PC-9 (cell line): ENCODE measurements at regions not wholly inside any gene's neighbourhood (a gene's known extent, or its start where the extent isn't known, plus 50 kb on each side); places are given as distances from the start of the nearest gene placed in this dataset.
"Not testable (repeated sequence)": the region's sequence is repeated elsewhere in the genome, so short reads cannot be mapped to it uniquely, and the experiment has no call there.

ENCODE experiments used
- BruUV-seq: library from RNA; stranded (reverse); fragments of 400-500 nt; replicated peaks from 2 replicates; lab custom pipeline; 2021; lab: Mats Ljungman, UMichigan
- CTCF ChIA-PET: fragments of 300-600 bp; sonication (Branson Sonifier 250); formaldehyde crosslinking; loops from one replicate; lab custom pipeline; 2022; ENCODE audit warnings: antibody characterized with exemption; lab: Charles Lee
- POLR2A ChIA-PET: fragments of 300-600 bp; sonication (Branson Sonifier 250); formaldehyde crosslinking; loops from one replicate; lab custom pipeline; 2022; ENCODE audit warnings: antibody characterized with exemption; ENCODE audit not compliant: unreplicated experiment; lab: Charles Lee
- DNase-seq, 2 experiments: peaks; one replicate each; pipeline versions ENCODE4 v3.0.0 to v3.0.0-alpha.2; 2015 to 2022; ENCODE audit warnings: mixed read lengths in 1 of 2
- H2AFZ ChIP-seq: fragments of 200-600 bp; sonication (generic); 2 replicates; pipeline ENCODE4 v1.8.1; 2017; ENCODE audit warnings: antibody characterized with exemption
- H3F3A ChIP-seq: fragments of 200-600 bp; sonication (generic); 2 replicates; pipeline ENCODE4 v1.8.1; 2017; ENCODE audit warnings: antibody characterized with exemption, mild to moderate bottlenecking, low read depth; ENCODE audit not compliant: insufficient read depth
- H3K27ac ChIP-seq: fragments of 200-600 bp; sonication (generic); 2 replicates; pipeline ENCODE4 v1.6.1; 2016; ENCODE audit warnings: mixed run types
- H3K27me3 ChIP-seq: fragments of 200-600 bp; sonication (generic); 2 replicates; pipeline ENCODE4 v1.6.1; 2016; ENCODE audit warnings: low read depth, mixed run types; ENCODE audit not compliant: insufficient read depth
- H3K36me3 ChIP-seq: fragments of 200-600 bp; sonication (generic); 2 replicates; pipeline ENCODE4 v1.6.1; 2016; ENCODE audit warnings: low read depth, mixed run types
- H3K4me1 ChIP-seq: fragments of 200-600 bp; sonication (generic); replicated peaks from 2 replicates; pipeline ENCODE4 v1.6.1; 2016; ENCODE audit warnings: mixed run types; ENCODE audit not compliant: insufficient read depth
- H3K4me2 ChIP-seq: fragments of 200-600 bp; sonication (generic); 2 replicates; pipeline ENCODE4 v1.6.1; 2017; ENCODE audit warnings: mixed run types
- H3K4me3 ChIP-seq: fragments of 200-600 bp; sonication (generic); 2 replicates; pipeline ENCODE4 v1.6.1; 2016; ENCODE audit warnings: mixed run types
- H3K79me2 ChIP-seq: fragments of 200-600 bp; sonication (generic); 2 replicates; pipeline ENCODE4 v1.6.1; 2017; ENCODE audit warnings: low read depth, mixed run types
- H3K9me2 ChIP-seq: fragments of 200-600 bp; sonication (generic); 2 replicates; pipeline ENCODE4 v1.8.1; 2017; ENCODE audit warnings: mild to moderate bottlenecking; ENCODE audit not compliant: insufficient read depth
- H3K9me3 ChIP-seq: fragments of 200-600 bp; sonication (generic); 2 replicates; pipeline ENCODE4 v1.8.1; 2016; ENCODE audit warnings: low read depth; ENCODE audit not compliant: insufficient read depth
- H4K20me1 ChIP-seq: fragments of 200-600 bp; sonication (generic); 2 replicates; pipeline ENCODE4 v1.8.1; 2017; ENCODE audit not compliant: insufficient read depth
- CTCF ChIP-seq: fragments of 200-600 bp; sonication (generic); conservative IDR thresholded peaks from 2 replicates; pipeline ENCODE4 v1.6.1; 2017; ENCODE audit warnings: mixed run types, antibody characterized with exemption, mild to moderate bottlenecking, moderate library complexity
- EZH2 ChIP-seq: fragments of 200-600 bp; sonication (generic); IDR thresholded peaks from 2 replicates; pipeline ENCODE4 v1.8.0; 2017; ENCODE audit warnings: antibody characterized with exemption, low read depth
- intact Hi-C: fragments of 100-400 bp; cut with micrococcal nuclease; formaldehyde crosslinking; loops from one replicate; pipeline ENCODE4 v1.10.0; 2022; ENCODE audit not compliant: unreplicated experiment

- DNase-seq, result no peak
- Histone ChIP-seq H4K20me1 (no peaks in the 10 kb centered on the region), H3K4me1 (no peaks in the 10 kb centered on the region), H3K9me2 (no peaks in the 10 kb centered on the region), H3K4me2 (no peak overlapping the region), H2AFZ (no peak overlapping the region), H3K36me3 (no peaks in the 10 kb centered on the region), H3K9me3 (no peaks in the 10 kb centered on the region; the same call in 1 of the 2 replicates), H3K79me2 (no peaks in the 10 kb centered on the region), H3K4me3 (no peak overlapping the region), H3K27me3 (no peaks in the 10 kb centered on the region), H3F3A (no peaks in the 10 kb centered on the region), H3K27ac (no peak overlapping the region)
- intact Hi-C loops, result no loop called here
- BruUV-seq, result no TSS peak
- TF ChIP-seq CTCF (no peak), EZH2 (no peak)
- ChIA-PET POLR2A (no interaction called here), CTCF (no interaction called here)
These were observed 926.5 kb upstream of the KLHL29 start for GRCh38 chr2:22458440-22458839.

- H3K27ac ChIP-seq, H3K79me2 ChIP-seq, CTCF ChIA-PET, intact Hi-C loops, H3K9me3 ChIP-seq, H3K4me3 ChIP-seq, H3F3A ChIP-seq, H3K4me1 ChIP-seq, H2AFZ ChIP-seq, H3K9me2 ChIP-seq, H4K20me1 ChIP-seq, H3K36me3 ChIP-seq, DNase-seq, POLR2A ChIA-PET, H3K27me3 ChIP-seq, BruUV-seq, H3K4me2 ChIP-seq: not testable (repeated sequence)
These were observed 909.9 kb upstream of the KLHL29 start for GRCh38 chr2:22475103-22475502.

- ChIA-PET POLR2A (no interaction called here), CTCF (interaction anchor here (0.7 kb wide), 1 partner anchor 13 kb away, joined by 6 read pairs; no protein-coding TSS in a partner anchor)
- Histone ChIP-seq H4K20me1 (no peaks in the 10 kb centered on the region), H2AFZ (no peak overlapping the region), H3K9me2 (no peaks in the 10 kb centered on the region), H3K4me2 (no peak overlapping the region), H3K9me3 (no peaks in the 10 kb centered on the region), H3K4me1 (no peaks in the 10 kb centered on the region), H3K27ac (no peak overlapping the region), H3K27me3 (no peaks in the 10 kb centered on the region), H3F3A (no peaks in the 10 kb centered on the region), H3K4me3 (no peak overlapping the region), H3K79me2 (no peaks in the 10 kb centered on the region), H3K36me3 (no peaks in the 10 kb centered on the region)
- no peak for DNase-seq
- no peak for TF ChIP-seq CTCF
- TF ChIP-seq EZH2, result no peak
- intact Hi-C loops, result no loop called here
- no TSS peak for BruUV-seq
These were observed 906.6 kb upstream of the KLHL29 start for GRCh38 chr2:22478329-22478728.
